NCI-H146 treated with DMSO at 0.1 percent for 48 hours (cell line): ENCODE measurements at regions not wholly inside any gene's neighbourhood (a gene's known extent, or its start where the extent isn't known, plus 50 kb on each side); places are given as distances from the start of the nearest gene placed in this dataset.
"Not testable (repeated sequence)": the region's sequence is repeated elsewhere in the genome, so short reads cannot be mapped to it uniquely, and the experiment has no call there.

ENCODE experiments used
- DNase-seq: peaks from one replicate; lab custom pipeline; 2025; ENCODE audit not compliant: unreplicated experiment; lab: John Stamatoyannopoulos, UW

DNA sequence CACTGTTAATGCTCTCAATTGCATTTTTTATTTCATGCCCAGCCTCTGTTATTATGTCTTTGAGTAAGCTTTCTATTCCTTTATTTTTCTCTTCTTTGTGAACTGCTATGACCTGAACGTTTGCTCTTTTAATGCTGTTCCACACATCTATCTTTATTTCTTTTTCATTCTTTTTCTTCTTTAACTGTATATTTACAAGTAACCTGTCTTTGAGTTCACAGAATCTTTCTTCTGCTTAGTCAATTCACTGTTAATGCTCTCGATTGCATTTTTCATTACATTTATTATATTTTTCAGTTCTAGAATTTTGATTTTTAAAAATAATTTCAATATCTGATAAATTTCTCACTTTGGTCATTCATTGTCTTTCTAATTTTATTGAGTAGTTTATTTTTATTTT is 316.3 kb upstream of the MEF2C start:
- DNase-seq, result no peak

DNA sequence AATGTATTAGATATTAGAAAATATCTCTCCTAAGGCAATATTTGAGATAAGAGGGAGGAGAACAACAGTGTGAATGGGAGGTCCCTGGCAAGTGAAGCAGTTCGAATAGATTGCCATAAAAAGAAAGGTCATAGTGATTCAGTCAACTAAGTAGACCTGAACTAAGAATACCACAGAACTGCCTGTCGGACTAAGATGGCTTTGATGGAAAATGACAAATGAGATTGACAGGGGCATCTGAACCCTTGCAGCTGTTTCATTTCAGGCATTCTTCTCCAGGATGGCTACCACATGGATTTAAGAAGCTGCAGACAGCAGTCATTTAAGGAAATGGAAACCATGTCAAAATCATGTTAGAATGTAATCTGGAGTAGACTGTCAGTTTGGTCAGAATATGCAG is 308.4 kb upstream of the MEF2C start:
- no peak for DNase-seq

DNA sequence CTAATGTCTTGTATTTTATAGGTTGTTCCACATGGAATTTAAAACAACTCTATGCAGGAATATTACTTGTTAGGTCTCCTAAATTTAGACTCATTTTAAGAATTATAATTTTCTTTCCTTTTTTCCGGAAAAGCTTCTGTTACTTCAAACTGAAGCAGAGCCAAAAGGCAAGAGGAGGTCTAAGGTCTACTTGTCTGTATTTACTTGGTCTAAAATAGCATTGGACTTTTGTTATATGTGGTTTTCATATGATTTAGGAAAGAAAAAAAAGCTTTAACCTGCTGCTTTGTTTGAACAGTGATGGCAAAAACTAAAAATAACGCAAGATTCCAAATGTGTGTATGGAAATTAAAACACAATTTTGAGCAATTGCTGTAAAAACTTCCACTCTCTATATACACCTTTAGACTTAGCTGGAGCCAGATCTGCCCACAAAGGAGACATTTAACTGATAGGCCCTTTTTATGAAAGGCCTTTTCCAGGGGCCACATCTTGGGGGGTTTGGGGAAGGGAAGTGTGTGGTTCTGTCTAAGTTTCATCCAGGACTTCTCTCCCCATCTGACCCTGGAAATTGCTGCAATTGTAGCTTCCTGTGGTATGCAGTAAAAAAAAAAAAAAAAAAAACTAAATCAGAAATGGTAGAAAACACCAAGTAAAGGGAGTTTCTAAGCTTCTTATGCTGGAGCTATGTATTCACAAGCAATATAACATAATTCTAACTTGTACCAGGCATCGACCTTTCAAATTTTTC is 307.7 kb upstream of the MEF2C start:
- DNase-seq, result no peak

DNA sequence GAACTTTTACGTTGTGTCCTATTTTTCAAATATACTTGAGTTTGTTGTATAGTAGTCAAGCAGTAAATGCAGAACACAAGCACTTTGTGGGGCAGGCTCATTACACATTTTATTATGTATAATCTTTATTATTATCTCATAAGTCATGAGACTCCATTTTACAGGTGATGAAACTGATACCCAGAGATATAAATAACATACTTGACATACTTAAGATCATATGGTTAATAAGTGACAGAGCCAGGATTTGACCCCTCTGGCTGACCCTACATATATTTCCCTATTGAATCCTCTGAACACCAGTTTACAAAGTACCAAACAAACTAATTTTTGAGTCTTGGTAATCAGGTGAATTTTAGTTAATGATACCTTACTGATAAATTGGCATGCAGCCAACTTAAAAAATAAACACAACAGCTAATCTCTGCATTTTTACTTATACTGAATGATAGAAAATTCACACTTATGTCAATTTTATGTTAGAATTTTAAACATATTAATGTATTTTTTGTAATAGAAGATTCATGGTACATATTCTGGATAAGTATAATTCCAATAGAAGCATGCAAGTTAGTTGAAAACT is 305.0 kb upstream of the MEF2C start:
- no peak for DNase-seq

DNA sequence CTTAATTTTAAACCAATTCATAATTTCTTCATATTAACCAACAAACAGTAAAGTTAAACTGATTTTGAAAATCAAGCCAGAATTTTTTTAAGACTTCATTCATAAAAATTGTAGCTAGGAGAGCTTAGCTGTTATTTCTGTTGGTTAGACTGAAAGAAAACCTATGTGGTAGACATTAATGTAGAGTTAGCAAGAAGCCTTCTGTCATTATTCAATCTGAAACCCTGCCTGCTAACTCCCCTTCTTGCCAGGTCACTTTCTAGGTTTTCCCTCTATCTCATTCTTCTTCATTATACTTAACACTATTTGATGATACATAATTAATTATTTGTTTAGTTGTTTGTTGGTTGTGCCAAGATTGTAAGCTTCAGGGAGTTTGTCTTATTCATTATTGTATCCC is 304.3 kb upstream of the MEF2C start:
- DNase-seq, result no peak

DNA sequence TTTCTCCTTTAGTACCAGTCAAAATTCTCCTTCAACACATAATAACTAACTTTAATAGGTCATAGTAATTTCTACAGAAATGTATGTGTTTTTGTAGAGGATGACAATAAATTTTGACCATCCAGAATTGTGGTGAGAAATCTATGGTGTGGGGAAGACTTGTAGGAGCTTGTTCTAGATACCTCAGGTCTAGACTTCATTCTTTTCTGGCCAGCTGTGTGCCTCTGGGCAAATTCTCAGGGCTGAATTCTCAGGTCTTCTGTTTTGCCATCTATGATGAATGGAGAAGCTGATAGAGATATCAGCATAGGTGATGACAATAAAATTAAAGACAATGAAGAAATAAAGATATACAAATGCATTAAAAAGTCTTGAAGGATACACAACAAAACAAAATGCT is 298.6 kb upstream of the MEF2C start:
- DNase-seq, result no peak

DNA sequence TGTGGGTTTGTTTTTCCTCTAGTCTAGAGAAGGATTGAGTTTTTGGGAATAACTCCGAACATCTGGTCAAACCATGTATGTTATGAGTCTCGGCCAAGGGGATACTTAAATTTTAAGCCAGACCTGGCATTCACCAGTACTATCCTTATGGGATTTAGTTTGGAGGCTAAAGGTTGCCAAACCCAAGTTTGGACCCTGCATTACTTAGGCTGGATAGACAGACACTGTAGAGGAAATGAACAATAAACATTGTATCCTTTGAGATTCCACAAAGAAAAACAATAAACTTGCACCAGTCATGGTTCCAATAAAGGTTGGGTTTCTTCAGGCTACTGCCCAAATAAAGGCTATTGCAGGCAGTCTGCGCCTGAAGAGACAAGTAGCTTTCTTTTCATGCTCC is 296.7 kb upstream of the MEF2C start:
- DNase-seq, result no peak

DNA sequence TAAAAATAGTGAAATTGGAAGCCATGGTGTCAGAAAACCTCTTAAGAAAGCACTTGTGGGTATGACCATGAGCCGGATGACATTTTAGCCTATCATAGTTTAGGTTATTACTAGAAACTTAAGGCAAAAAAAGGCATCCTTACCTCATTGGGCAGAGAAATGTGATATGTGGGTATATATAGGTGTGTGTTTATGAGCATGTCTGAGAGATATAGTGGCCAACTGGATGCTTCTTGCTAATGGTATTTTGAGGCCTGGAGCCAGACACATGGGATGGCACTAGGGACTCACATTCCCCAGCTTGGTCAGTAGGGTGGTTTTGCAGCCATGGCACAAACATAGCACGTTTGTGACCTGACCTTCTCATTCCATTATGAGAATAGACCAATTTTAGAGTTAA is 295.6 kb upstream of the MEF2C start:
- DNase-seq, result no peak

DNA sequence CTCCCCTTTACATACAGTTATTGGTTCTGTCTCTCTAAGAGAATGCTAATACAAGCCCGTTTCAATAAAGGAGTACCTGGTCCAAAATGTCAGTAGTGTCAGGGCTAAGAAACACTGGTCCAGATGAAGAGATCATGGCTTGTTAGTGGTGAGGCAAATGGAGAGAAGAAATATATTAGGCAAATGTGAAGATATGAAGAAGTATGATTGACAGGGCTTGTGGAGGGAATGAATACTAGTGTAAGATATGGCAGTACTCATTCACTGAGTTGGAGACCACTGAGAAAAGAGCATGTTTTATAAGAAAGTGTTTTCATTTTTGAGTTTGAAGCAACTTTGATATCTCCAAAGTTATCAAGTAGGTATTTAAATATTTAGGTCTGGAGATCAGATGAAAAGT is 290.5 kb upstream of the MEF2C start:
- DNase-seq, result no peak

DNA sequence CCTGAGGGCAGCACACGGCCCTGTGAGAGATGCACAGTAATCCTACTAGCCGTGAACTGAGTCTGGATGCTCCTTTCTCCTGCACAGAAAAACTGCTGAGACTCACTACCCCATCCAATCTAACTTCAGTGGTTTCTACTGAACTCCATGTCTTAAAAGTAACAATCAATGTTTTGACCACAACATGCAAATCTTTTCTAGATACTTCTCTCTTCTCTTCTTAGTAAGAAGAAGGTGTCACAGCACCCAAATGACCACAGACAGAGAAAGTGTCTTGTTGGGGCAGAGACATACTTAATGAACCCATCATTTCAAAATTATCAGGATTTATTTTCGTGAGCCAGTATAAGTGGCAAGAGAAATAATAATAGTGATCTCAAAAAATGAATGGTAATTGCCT is 285.8 kb upstream of the MEF2C start:
- no peak for DNase-seq

DNA sequence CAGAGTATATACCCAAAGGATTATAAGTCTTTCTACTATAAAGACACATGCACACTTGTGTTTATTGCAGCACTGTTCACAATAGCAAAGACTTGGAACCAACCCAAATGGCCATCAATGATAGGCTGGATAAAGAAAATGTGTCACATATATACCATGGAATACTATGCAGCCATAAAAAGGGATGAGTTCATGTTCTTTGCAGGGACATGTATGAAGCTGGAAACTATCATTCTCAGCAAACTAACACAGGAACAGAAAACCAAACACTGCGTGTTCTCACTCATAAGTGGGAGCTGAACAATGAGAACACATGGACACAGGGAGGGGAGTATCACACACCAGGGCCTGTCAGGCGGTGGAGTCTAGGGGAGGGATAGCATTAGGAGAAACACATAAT is 281.7 kb upstream of the MEF2C start:
- not testable (repeated sequence) for DNase-seq

DNA sequence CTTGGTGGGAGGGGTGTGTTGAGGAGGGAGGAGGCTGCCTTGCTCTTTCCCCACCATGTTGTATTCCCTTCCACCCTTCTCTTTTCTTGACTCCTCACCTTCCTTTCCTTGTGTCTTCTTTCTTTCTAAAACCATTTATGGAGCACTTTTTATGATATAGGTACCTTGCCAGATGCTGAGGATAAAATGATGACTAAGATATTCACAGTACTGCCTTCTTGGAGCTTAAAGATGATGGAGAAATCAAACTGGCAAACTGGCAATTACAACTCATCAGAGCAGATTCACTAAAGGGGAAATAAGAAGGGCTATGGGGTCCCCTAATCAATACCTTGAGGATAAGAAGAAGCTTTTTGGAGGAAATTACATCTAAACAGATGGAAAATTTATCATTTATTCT is 273.2 kb upstream of the MEF2C start:
- DNase-seq, result no peak

DNA sequence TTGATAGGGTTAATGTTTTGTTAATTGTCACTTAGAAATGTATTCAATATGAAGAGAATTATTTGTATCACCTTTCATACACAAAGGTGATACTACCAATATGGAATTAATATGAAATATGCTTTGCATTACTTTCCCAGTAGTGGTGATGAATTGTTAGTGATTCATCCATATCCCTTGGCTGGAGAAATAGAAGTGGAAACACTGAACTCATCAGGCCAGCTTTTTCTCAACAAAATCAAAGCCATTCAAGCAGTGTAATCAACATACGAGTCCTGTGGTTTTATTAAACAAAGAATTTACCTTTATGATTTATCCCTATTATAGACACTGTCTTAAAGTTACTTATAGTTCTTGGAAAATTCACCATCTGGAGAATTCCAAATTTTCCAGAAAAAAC is 264.0 kb upstream of the MEF2C start:
- DNase-seq, result no peak

DNA sequence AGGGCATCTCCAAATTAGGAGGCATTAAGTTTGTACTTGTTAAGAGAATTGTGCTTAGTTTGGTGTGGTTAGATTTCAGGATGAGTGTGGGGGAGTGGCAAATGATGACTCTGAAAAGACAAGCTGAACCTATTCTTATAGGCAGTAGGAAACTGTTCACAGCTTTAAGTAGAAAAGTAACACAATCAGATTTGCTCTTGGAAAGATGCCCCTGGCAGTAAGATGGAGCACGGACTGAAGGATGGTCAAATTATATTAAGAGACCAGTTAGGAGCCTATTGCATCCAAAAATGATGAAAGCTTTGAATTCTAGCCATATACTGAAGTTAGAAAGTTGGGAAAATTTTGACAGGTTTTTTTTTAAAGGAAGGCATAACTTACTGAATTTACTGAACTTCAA is 254.2 kb upstream of the MEF2C start:
- no peak for DNase-seq

DNA sequence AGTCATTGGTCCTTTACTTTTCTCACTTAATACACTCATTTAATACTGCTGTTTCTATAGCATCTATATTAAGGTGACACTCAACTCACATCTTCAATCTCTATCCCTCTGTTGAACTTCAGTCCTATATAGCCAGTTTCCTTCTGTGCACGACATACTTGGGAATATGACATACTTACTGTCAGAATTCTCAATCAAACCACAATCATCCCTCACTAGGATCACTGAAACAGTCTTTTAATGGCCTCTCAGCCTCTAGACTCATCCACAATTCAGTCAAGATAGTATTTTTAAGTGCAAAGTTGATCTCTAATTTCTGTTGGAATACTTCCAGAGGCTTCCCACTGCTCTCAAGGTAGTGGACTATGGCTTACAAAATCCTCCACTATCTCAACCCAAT is 251.0 kb upstream of the MEF2C start:
- DNase-seq, result no peak

DNA sequence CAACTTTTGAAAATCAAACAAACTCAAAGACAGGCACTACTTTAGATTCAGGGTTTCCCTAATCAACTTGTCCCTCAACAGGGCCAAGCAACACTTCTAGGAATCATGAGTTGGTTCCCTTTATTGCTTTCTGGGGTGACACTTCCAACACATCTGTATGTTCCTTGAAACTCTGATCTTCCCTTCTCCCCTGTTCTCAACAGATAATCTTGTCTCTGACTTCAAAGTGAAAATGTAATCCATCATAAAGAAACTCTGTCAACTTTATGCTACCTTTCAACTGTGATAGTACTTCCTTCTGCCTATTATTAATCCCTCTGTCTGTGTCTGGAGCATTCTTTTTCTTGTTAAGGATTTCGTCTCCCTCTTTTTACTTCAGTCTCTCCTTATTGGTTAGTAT is 250.1 kb upstream of the MEF2C start:
- DNase-seq, result no peak

DNA sequence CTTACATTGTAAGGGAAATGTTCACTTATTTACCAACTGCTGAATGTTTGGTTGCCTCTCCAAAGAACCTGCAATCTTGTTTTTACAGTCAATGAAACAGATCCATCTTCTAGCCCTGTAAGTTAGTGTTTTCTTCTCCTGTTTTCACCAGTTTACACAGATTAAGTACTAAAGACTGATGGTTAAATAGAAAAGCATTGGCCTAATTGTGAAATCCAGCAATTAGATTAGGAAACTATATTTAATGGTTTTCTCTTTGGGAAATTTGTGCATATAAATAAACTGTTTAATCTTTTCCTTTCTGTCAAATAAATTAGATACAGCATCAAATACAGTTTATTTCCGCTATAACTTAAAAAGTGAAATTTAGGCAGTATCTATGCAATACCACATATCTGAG is 247.9 kb upstream of the MEF2C start:
- no peak for DNase-seq

DNA sequence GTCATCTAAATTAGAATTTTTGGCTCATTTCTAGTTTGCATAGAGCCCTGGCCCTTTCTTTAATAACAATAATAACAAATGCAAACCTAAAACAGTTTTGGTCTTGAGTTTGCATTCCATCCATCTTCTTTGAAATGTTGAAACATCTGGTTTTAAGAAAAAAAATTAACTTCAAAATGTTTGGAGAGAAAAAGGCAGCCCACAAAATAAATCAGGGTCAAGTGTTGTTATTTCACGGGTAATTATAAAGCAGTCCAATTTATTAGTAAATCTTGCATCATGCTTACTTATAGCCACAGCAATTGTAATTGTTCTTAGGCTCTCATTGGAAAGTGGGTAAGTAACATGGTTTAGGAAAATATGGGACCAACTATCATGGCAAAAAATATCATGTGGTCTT is 247.0 kb upstream of the MEF2C start:
- DNase-seq, result no peak

DNA sequence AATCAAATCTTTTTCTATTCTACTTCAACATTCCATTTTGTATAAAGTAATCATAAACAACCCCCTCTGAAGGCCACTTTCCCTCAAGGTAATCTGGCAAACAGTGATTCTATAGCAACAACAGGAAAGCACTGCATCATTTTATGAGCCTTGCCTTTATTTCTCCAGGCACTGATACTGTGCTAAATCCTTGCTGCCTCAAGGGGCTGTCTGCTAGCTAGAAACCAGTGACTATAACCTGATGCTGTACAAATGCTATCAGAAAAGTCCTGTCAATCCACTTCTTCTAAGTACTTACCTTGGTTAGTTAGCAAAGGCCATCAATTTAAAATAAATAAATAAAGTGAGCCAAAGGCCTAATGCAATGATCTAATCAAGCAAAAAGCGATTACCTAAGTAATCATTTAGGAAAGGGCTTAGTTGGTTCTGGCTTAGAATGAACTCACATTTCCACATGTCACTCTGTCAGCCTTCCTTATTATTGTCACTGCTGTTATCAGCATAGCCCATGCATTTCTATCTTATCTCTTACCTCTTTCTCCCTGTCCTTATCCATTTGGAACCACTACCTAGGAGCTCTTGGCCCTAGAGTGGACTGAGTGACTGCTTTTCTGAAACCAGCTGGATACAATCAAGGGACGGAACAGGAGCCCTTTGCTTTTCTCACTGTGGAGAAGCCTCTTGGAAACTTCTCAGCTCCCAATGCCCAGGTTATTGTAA is 246.1 kb upstream of the MEF2C start:
- no peak for DNase-seq

DNA sequence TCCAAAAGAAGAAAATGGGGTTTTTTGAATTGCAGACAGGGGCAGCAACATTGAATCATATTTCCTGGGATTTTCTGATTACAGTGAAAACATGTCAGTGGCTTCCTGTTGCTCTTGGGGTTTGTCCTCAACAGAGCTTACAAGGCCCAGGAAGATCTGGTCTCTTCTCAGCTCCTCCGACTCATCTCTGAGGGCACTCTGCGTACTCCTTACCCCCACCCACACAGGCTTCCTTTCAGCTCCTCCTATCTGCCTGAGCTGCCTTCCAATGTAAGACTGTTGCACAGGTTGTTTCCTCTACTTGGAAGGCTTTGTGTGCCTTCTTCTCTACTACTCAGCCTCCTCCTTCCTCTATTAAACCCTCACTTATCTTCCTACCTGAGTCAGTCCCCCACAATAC is 245.1 kb upstream of the MEF2C start:
- DNase-seq, result no peak

DNA sequence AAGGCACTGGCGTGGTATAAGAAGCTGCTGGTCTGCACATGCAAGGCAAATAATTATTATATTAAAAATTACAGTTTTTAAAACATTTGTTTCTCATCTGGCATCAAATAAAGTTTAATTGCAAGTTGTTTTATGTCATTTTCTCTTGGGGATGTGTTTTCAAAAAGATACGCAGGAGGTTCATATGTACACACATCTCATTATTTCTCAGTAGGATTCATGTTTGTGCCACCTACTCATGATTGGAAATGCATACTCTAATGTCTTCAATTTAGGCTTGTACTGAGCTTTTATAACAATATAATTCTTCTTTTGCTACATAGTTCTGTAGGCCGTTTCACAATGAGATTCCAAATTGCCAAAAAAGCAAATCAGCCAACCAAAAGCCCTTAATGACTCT is 244.2 kb upstream of the MEF2C start:
- DNase-seq, result no peak

DNA sequence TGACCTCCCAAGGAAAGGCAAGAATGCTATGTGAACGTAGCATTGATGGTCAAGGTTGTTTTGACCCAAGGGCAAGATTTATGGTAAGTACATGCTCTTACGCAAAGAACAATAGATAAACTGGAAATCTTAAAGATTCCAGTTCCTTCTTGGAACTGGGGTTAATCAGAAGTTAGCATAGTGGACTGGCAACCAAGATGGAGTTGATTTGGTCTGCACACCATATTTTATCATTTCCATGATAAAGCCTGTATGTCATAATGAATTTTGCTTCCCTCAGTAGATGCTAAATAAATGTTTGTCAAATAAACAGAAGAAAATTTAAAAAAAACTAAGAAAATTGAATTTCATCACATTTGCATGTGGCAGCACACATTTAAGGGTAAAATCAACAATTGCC is 242.4 kb upstream of the MEF2C start:
- no peak for DNase-seq

DNA sequence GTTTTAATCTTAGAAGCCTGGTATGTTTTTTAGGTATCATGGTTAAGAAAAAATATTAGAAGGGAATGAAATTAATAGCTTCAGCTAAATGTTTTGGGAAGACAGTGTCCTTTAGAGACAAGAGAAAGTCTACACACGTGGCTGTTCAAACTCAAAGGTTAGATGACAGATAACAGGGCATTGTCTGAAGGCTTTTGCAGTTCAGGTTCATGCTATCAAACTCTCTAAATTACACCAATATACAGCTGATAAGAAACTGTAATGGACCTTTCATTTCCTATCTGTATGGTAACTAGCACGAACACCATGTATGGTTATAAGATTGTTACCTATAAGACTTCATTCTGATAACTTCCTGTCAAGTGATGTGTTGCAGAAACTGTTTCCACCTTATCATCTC is 240.6 kb upstream of the MEF2C start:
- DNase-seq, result no peak
